GM23338 (cell line): ENCODE measurements at regions not wholly inside any gene's neighbourhood (a gene's known extent, or its start where the extent isn't known, plus 50 kb on each side); places are given as distances from the start of the nearest gene placed in this dataset.

Experiments used
- ATAC-seq: fragments of 200-7000 bp; cut with Tn5 transposase; 3 replicates; pipeline ENCODE4 v1.9.1; 2020
- DNase-seq: peaks from one replicate; pipeline ENCODE4 v3.0.0-alpha.2; 2015; ENCODE audit warnings: low spot score
- H2AFZ ChIP-seq: fragments of 200-600 bp; sonication (generic); 2 replicates; pipeline ENCODE4 v1.8.0; 2016; ENCODE audit warnings: antibody characterized with exemption, mild to moderate bottlenecking, moderate library complexity
- H3F3A ChIP-seq: fragments of 200-600 bp; sonication (generic); replicated peaks from 2 replicates; pipeline ENCODE4 v1.8.0; 2017; ENCODE audit warnings: antibody characterized with exemption, mixed run types, low read depth
- H3K27ac ChIP-seq: fragments of 200-600 bp; sonication (generic); 2 replicates; pipeline ENCODE4 v1.6.1; 2016; ENCODE audit warnings: low read depth
- H3K27me3 ChIP-seq: fragments of 200-600 bp; sonication (generic); 2 replicates; pipeline ENCODE4 v1.8.0; 2016; ENCODE audit warnings: mild to moderate bottlenecking, mixed run types, moderate library complexity; ENCODE audit not compliant: insufficient read depth
- H3K36me3 ChIP-seq: fragments of 200-600 bp; sonication (generic); 2 replicates; pipeline ENCODE4 v1.8.0; 2016; ENCODE audit warnings: mild to moderate bottlenecking; ENCODE audit not compliant: insufficient read depth
- H3K4me1 ChIP-seq: fragments of 200-600 bp; sonication (generic); 2 replicates; pipeline ENCODE4 v1.8.0; 2016; ENCODE audit warnings: mild to moderate bottlenecking, moderate library complexity; ENCODE audit not compliant: insufficient read depth
- H3K4me2 ChIP-seq: fragments of 200-600 bp; sonication (generic); 2 replicates; pipeline ENCODE4 v1.7.1; 2017; ENCODE audit warnings: mixed run types
- H3K4me3 ChIP-seq: fragments of 200-600 bp; sonication (generic); 2 replicates; pipeline ENCODE4 v1.6.1; 2016; ENCODE audit warnings: mixed run types
- H3K79me2 ChIP-seq: fragments of 200-600 bp; sonication (generic); replicated peaks from 2 replicates; pipeline ENCODE4 v1.8.0; 2017; ENCODE audit warnings: mild to moderate bottlenecking; ENCODE audit not compliant: insufficient read depth
- H3K9me2 ChIP-seq: fragments of 200-600 bp; sonication (generic); 2 replicates; pipeline ENCODE4 v1.8.0; 2017; ENCODE audit not compliant: insufficient read depth
- H4K20me1 ChIP-seq: fragments of 200-600 bp; sonication (generic); replicated peaks from 2 replicates; pipeline ENCODE4 v1.8.0; 2017; ENCODE audit warnings: mild to moderate bottlenecking; ENCODE audit not compliant: insufficient read depth
- H3K27ac Mint-ChIP-seq: 2 replicates; pipeline ENCODE4 v1.8.0; 2020; ENCODE audit warnings: inconsistent platforms, mild to moderate bottlenecking, moderate library complexity, mixed read lengths
- H3K27me3 Mint-ChIP-seq: 3 replicates; pipeline ENCODE4 v1.8.0; 2022; ENCODE audit warnings: low read depth, mild to moderate bottlenecking, moderate library complexity, mixed read lengths, inconsistent platforms; ENCODE audit not compliant: insufficient read depth, poor library complexity
- H3K36me3 Mint-ChIP-seq: 3 replicates; pipeline ENCODE4 v1.8.0; 2021; ENCODE audit warnings: low read depth, mild to moderate bottlenecking, inconsistent platforms, moderate library complexity, mixed read lengths
- H3K4me1 Mint-ChIP-seq: 3 replicates; pipeline ENCODE4 v1.8.0; 2020; ENCODE audit warnings: mild to moderate bottlenecking, inconsistent platforms, mixed read lengths
- H3K4me3 Mint-ChIP-seq: 3 replicates; pipeline ENCODE4 v1.8.0; 2021; ENCODE audit warnings: moderate library complexity, mild to moderate bottlenecking, inconsistent platforms, mixed read lengths
- H3K9me3 Mint-ChIP-seq: 3 replicates; pipeline ENCODE4 v1.8.0; 2020; ENCODE audit warnings: moderate library complexity, mild to moderate bottlenecking, inconsistent platforms, mixed read lengths
- CREB1 ChIP-seq: fragments of 250-450 bp; sonication (Bioruptor Pico); IDR thresholded peaks from 2 replicates; pipeline ENCODE4 v1.5.0; 2020; ENCODE audit warnings: low read depth, mild to moderate bottlenecking, moderate library complexity
- CTCF ChIP-seq, 2 experiments: fragments of 200-600 bp in 1 of 2; sonication (generic) in 1 of 2; conservative IDR thresholded peaks; 2 replicates each; pipeline versions ENCODE4 v1.5.1 to v1.6.1; 2016 to 2017; ENCODE audit warnings: antibody characterized with exemption in 2 of 2, low read depth in 2 of 2, mild to moderate bottlenecking in 2 of 2, moderate library complexity in 1 of 2
- EZH2phosphoT487 ChIP-seq: fragments of 200-600 bp; sonication (generic); IDR thresholded peaks from one replicate; pipeline ENCODE4 v1.8.1; 2018; ENCODE audit warnings: antibody characterized with exemption; ENCODE audit not compliant: unreplicated experiment
- REST ChIP-seq: IDR thresholded peaks from one replicate; pipeline ENCODE4 v1.6.1; 2018; ENCODE audit warnings: antibody characterized with exemption; ENCODE audit not compliant: unreplicated experiment
- STAT1 ChIP-seq: IDR thresholded peaks from one replicate; pipeline ENCODE4 v1.6.1; 2016; ENCODE audit warnings: antibody characterized with exemption; ENCODE audit not compliant: unreplicated experiment
- TF ChIP-seq, protein P1 (sequence below): fragments of 250-450 bp; sonication (Bioruptor Pico); IDR thresholded peaks from 2 replicates; pipeline ENCODE4 v1.5.0; 2020; ENCODE audit warnings: mild to moderate bottlenecking, moderate library complexity

DNA sequence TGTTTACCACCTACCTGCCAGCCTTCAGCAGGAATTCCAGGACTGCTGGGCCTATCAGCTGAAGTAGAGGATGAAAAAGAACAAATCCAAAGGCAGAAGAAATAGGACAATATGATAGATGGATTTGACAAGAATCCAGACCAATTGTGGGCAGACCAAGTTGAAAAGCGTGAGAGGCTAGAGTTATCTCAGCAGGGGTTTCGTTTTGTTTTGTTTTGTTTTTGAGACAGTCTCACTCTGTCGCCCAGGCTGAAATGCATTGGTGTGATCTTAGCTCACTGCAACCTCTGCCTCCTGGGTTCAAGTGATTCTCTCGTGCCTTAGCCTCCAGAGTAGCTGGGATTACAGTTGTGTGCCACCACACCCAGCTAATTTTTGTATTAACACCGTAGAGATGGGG lies 113.2 kb downstream of the PALM2AKAP2 start (continued):
- no peak for TF ChIP-seq REST
- no peak for TF ChIP-seq CREB1 (CRISPR knock-in tag)

DNA sequence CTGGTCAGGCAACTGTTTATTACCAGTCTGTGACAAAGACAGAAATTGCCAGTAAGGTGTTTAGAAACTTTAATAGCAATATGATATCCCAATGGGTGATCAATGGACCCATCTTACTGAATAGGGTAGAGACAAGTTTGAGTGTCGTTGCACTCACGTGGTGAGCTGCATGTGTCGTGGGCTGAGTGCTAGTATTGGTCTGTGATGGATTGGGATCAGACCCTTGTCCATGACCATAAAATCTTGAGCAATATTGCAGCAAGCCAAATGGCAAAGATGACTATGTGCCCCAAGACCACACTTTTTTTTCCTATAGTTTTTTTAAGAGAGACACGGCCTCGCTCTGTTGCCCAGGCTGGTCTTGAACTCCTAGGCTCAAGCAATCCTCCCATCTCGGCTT lies 114.5 kb downstream of the PALM2AKAP2 start:
- H3K4me1 Mint-ChIP-seq = peaks cover 6% of the 10 kb centered on the region
- no peak for TF ChIP-seq REST
- TF ChIP-seq CTCF (conservative IDR thresholded peaks at IDR 0.05; ENCODE audit: low read depth in 2 of 2) = no peak
- TF ChIP-seq EZH2phosphoT487 = no peak
- TF ChIP-seq, protein P1, sequence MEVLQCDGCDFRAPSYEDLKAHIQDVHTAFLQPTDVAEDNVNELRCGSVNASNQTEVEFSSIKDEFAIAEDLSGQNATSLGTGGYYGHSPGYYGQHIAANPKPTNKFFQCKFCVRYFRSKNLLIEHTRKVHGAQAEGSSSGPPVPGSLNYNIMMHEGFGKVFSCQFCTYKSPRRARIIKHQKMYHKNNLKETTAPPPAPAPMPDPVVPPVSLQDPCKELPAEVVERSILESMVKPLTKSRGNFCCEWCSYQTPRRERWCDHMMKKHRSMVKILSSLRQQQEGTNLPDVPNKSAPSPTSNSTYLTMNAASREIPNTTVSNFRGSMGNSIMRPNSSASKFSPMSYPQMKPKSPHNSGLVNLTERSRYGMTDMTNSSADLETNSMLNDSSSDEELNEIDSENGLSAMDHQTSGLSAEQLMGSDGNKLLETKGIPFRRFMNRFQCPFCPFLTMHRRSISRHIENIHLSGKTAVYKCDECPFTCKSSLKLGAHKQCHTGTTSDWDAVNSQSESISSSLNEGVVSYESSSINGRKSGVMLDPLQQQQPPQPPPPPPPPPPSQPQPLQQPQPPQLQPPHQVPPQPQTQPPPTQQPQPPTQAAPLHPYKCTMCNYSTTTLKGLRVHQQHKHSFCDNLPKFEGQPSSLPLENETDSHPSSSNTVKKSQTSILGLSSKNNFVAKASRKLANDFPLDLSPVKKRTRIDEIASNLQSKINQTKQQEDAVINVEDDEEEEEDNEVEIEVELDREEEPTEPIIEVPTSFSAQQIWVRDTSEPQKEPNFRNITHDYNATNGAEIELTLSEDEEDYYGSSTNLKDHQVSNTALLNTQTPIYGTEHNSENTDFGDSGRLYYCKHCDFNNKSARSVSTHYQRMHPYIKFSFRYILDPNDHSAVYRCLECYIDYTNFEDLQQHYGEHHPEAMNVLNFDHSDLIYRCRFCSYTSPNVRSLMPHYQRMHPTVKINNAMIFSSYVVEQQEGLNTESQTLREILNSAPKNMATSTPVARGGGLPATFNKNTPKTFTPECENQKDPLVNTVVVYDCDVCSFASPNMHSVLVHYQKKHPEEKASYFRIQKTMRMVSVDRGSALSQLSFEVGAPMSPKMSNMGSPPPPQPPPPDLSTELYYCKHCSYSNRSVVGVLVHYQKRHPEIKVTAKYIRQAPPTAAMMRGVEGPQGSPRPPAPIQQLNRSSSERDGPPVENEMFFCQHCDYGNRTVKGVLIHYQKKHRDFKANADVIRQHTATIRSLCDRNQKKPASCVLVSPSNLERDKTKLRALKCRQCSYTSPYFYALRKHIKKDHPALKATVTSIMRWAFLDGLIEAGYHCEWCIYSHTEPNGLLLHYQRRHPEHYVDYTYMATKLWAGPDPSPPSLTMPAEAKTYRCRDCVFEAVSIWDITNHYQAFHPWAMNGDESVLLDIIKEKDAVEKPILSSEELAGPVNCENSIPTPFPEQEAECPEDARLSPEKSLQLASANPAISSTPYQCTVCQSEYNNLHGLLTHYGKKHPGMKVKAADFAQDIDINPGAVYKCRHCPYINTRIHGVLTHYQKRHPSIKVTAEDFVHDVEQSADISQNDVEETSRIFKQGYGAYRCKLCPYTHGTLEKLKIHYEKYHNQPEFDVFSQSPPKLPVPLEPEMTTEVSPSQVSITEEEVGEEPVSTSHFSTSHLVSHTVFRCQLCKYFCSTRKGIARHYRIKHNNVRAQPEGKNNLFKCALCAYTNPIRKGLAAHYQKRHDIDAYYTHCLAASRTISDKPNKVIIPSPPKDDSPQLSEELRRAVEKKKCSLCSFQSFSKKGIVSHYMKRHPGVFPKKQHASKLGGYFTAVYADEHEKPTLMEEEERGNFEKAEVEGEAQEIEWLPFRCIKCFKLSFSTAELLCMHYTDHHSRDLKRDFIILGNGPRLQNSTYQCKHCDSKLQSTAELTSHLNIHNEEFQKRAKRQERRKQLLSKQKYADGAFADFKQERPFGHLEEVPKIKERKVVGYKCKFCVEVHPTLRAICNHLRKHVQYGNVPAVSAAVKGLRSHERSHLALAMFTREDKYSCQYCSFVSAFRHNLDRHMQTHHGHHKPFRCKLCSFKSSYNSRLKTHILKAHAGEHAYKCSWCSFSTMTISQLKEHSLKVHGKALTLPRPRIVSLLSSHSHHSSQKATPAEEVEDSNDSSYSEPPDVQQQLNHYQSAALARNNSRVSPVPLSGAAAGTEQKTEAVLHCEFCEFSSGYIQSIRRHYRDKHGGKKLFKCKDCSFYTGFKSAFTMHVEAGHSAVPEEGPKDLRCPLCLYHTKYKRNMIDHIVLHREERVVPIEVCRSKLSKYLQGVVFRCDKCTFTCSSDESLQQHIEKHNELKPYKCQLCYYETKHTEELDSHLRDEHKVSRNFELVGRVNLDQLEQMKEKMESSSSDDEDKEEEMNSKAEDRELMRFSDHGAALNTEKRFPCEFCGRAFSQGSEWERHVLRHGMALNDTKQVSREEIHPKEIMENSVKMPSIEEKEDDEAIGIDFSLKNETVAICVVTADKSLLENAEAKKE (CRISPR knock-in tag) = no peak
- TF ChIP-seq STAT1 = no peak

More for the DNA sequence above, 114.5 kb downstream of the PALM2AKAP2 start:
- Histone ChIP-seq H3K27me3 (no peaks in the 10 kb centered on the region), H4K20me1 (no peaks in the 10 kb centered on the region), H3K4me1 (peaks cover 3% of the 10 kb centered on the region; the same call in 1 of the 2 replicates), H3K9me2 (no peaks in the 10 kb centered on the region), H3K79me2 (no peaks in the 10 kb centered on the region), H3K4me2 (no peak overlapping the region), H3K36me3 (no peaks in the 10 kb centered on the region), H3F3A (no peaks in the 10 kb centered on the region), H3K4me3 (no peak overlapping the region), H3K27ac (no peak overlapping the region), H2AFZ (no peak overlapping the region)
- ATAC-seq = no peak
- H3K36me3 Mint-ChIP-seq = no peaks in the 10 kb centered on the region
- no peak overlapping the region for H3K4me3 Mint-ChIP-seq
- no peaks in the 10 kb centered on the region; the same call in 2 of the 3 replicates for H3K9me3 Mint-ChIP-seq
- peaks cover 2% of the 10 kb centered on the region for H3K27me3 Mint-ChIP-seq
- DNase-seq = no peak
- H3K27ac Mint-ChIP-seq = no peak overlapping the region; the same call in 1 of the 2 replicates
